Colonic mucosa (tissue), 4 donors: ENCODE measurements at regions not wholly inside any gene's neighbourhood (a gene's known extent, or its start where the extent isn't known, plus 50 kb on each side); places are given as distances from the start of the nearest gene placed in this dataset.

Experiments
- DNase-seq: peaks from one replicate; pipeline ENCODE4 v3.0.0-alpha.2; 2020
- H3K27ac ChIP-seq: fragments of 200-600 bp; one replicate; pipeline ENCODE4 v1.8.0; 2021
- H3K27me3 ChIP-seq: fragments of 200-600 bp; one replicate; pipeline ENCODE4 v1.8.0; 2021
- H3K36me3 ChIP-seq: fragments of 200-600 bp; one replicate; pipeline ENCODE4 v1.8.0; 2021
- H3K4me1 ChIP-seq: fragments of 200-600 bp; one replicate; pipeline ENCODE4 v1.8.0; 2021; ENCODE audit warnings: mild to moderate bottlenecking
- H3K4me3 ChIP-seq: fragments of 200-600 bp; one replicate; pipeline ENCODE4 v1.8.0; 2021
- H3K9ac ChIP-seq, 2 donors: one replicate each; pipeline ENCODE4 v1.7.0; 2013; ENCODE audit warnings: control low read depth in 2 of 2, low read depth in 2 of 2, low read length in 2 of 2
- H3K9me3 ChIP-seq: fragments of 200-600 bp; one replicate; pipeline ENCODE4 v1.8.0; 2021
- intact Hi-C: fragments of 100-400 bp; cut with DNase I; formaldehyde crosslinking; loops from one replicate; pipeline ENCODE4 v1.14.1; 2022
- TF ChIP-seq, protein P1 (sequence below): fragments of 200-600 bp; IDR thresholded peaks from one replicate; pipeline ENCODE4 v1.8.0; 2022; ENCODE audit warnings: antibody characterized with exemption, mild to moderate bottlenecking
- donor health status: healthy.
- donor health status: DM: no; HTN: no; CAD: no.
- donor health status: DM: no; HTN: no; CAD: no.

DNA sequence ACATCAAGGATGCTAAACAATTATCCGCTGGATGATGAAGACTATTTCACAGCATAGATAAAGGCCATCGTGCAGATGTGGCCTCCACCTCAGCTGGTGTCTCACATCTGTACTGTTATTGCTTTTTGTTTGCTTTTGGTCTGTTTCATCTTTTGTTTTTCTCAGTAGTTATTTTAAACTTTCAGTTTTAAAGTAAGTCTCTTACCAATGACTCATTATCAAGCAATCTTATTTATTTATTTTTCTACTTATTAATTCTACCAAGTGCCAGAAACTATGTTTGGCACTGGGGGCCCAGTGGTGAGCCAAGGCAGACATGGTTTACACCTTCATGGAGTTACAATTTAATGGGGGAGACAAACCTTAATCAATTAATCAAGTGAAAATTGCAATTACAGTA lies 250.9 kb upstream of the TMEM72 start:
- no peaks in the 10 kb centered on the region for H3K36me3 ChIP-seq
- H3K4me1 ChIP-seq, result no peaks in the 10 kb centered on the region
- intact Hi-C loops, result no loop called here
- no peak for DNase-seq
- no peak overlapping the region for H3K4me3 ChIP-seq
- no peak overlapping the region for H3K27ac ChIP-seq
- H3K9ac ChIP-seq, result no peak overlapping the region
- TF ChIP-seq, protein P1, sequence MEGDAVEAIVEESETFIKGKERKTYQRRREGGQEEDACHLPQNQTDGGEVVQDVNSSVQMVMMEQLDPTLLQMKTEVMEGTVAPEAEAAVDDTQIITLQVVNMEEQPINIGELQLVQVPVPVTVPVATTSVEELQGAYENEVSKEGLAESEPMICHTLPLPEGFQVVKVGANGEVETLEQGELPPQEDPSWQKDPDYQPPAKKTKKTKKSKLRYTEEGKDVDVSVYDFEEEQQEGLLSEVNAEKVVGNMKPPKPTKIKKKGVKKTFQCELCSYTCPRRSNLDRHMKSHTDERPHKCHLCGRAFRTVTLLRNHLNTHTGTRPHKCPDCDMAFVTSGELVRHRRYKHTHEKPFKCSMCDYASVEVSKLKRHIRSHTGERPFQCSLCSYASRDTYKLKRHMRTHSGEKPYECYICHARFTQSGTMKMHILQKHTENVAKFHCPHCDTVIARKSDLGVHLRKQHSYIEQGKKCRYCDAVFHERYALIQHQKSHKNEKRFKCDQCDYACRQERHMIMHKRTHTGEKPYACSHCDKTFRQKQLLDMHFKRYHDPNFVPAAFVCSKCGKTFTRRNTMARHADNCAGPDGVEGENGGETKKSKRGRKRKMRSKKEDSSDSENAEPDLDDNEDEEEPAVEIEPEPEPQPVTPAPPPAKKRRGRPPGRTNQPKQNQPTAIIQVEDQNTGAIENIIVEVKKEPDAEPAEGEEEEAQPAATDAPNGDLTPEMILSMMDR, result no peak
- H3K9me3 ChIP-seq, result no peaks in the 10 kb centered on the region
- no peaks in the 10 kb centered on the region for H3K27me3 ChIP-seq

- Histone ChIP-seq H3K4me1 (no peaks in the 10 kb centered on the region), H3K36me3 (no peaks in the 10 kb centered on the region), H3K27me3 (no peaks in the 10 kb centered on the region), H3K4me3 (no peak overlapping the region), H3K9ac (no peak overlapping the region), H3K9me3 (no peaks in the 10 kb centered on the region), H3K27ac (no peak overlapping the region)
- DNase-seq, result no peak
- TF ChIP-seq, protein P1, result no peak
- intact Hi-C loops, result no loop called here
Measured at GRCh38 chr10:44662051-44662450, 249.1 kb upstream of the TMEM72 start.

- Histone ChIP-seq H3K36me3 (no peaks in the 10 kb centered on the region), H3K4me1 (no peaks in the 10 kb centered on the region), H3K4me3 (no peak overlapping the region), H3K27me3 (no peaks in the 10 kb centered on the region), H3K27ac (no peak overlapping the region), H3K9me3 (no peaks in the 10 kb centered on the region), H3K9ac (no peak overlapping the region)
- TF ChIP-seq, protein P1, result no peak
- intact Hi-C loops, result no loop called here
- no peak for DNase-seq
Measured at GRCh38 chr10:44668336-44668735, 242.8 kb upstream of the TMEM72 start.

- Histone ChIP-seq H3K27me3 (no peaks in the 10 kb centered on the region), H3K9me3 (no peaks in the 10 kb centered on the region), H3K27ac (no peak overlapping the region), H3K4me1 (no peaks in the 10 kb centered on the region), H3K36me3 (no peaks in the 10 kb centered on the region), H3K9ac (no peak overlapping the region), H3K4me3 (no peak overlapping the region)
- intact Hi-C loops, result no loop called here
- DNase-seq, result no peak
- TF ChIP-seq, protein P1, result no peak
Measured at GRCh38 chr10:44671319-44671718, 239.8 kb upstream of the TMEM72 start.

GRCh38 chr10:44673245-44673983 lies 237.7 kb upstream of the TMEM72 start:
- Histone ChIP-seq H3K9me3 (no peaks in the 10 kb centered on the region), H3K27me3 (no peaks in the 10 kb centered on the region), H3K36me3 (no peaks in the 10 kb centered on the region), H3K9ac (no peak overlapping the region), H3K4me3 (no peak overlapping the region), H3K27ac (no peak overlapping the region), H3K4me1 (no peaks in the 10 kb centered on the region)
- peak; percentile 51 for DNase-seq
- TF ChIP-seq, protein P1, result no peak
- intact Hi-C loops, result no loop called here
